ENCODE measurements at regions not wholly inside any gene's neighbourhood (a gene's known extent, or its start where the extent isn't known, plus 50 kb on each side); places are given as distances from the start of the nearest gene placed in this dataset.

DNA sequence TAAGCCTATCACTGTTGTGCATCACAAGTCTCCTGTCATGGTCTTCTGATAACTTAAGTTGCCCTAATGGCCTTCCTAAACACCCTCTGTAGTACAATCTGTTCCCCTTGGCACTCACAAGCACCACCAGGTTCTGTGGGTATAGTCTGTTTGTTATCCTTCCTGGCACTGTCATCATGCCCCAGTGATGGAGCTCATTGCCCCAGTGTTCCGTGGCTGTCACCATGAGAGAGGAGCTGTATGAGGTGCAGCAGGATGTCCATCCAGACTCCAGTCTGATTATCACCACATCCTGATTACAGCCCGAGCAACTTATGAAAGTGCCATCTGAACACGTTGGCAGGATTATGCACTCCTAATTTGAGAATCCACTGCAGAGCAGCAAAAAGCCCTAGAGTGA, 380.1 kb downstream of the FRK start:
- no peak for TF ChIP-seq CTCF (IDR thresholded peaks at IDR 0.05)
- TF ChIP-seq REST (IDR thresholded peaks at IDR 0.05; ENCODE audit: insufficient read depth in 1 of 2, low read depth in 2 of 2, low read length in 1 of 2): no peak
- no peak for TF ChIP-seq TCF7L2 (IDR thresholded peaks at IDR 0.05; ENCODE audit: low read depth, low read length)
- TF ChIP-seq SIN3A (IDR thresholded peaks at IDR 0.05; ENCODE audit: borderline replicate concordance, insufficient read depth, low read depth, low read length): no peak
